Endothelial cell of umbilical vein (primary cell): ENCODE measurements at regions not wholly inside any gene's neighbourhood (a gene's known extent, or its start where the extent isn't known, plus 50 kb on each side); places are given as distances from the start of the nearest gene placed in this dataset.
A peak's percentile ranks its signal among the peaks of the same experiment; 100 is the strongest.

Experiments
- BruUV-seq: library from RNA; stranded (reverse); fragments of 400-500 nt; replicated peaks from 2 replicates; lab custom pipeline; 2021; lab: Mats Ljungman, UMichigan
- CTCF ChIA-PET: fragments of 300-600, 350-600 bp; sonication (Branson Sonifier 250); formaldehyde crosslinking; loops from one replicate; lab custom pipeline; 2021; ENCODE audit warnings: antibody characterized with exemption, inconsistent platforms; lab: Charles Lee
- POLR2A ChIA-PET: fragments of 300-600, 350-600 bp; sonication (Branson Sonifier 250); formaldehyde crosslinking; loops from one replicate; lab custom pipeline; 2021; ENCODE audit warnings: antibody characterized with exemption, inconsistent platforms; lab: Charles Lee
- DNase-seq: peaks from one replicate; pipeline ENCODE4 v3.0.0-alpha.2; 2011; ENCODE audit warnings: low read depth, low spot score
- FAIRE-seq: peaks from 2 replicates; lab custom pipeline; 2011; peaks lifted over from hg19 to GRCh38; lab: Jason Lieb, UNC
- H2AFZ ChIP-seq: 2 replicates; pipeline ENCODE4 v1.6.0; 2012; ENCODE audit warnings: low read depth, low read length, control low read depth, inconsistent platforms
- H3K27ac ChIP-seq: 2 replicates; pipeline ENCODE4 v1.5.1; 2011; ENCODE audit warnings: low read depth, mild to moderate bottlenecking, control low read depth, low read length, moderate library complexity; ENCODE audit not compliant: insufficient read depth
- H3K27me3 ChIP-seq, 2 experiments: 2 replicates each; pipeline versions ENCODE4 v1.6.0 to v1.6.1; 2011; ENCODE audit warnings: low read length in 2 of 2, mixed read lengths in 1 of 2; ENCODE audit not compliant: control insufficient read depth in 2 of 2, insufficient read depth in 2 of 2
- H3K36me3 ChIP-seq, 2 experiments: 2 replicates in 1 of 2; 3 replicates in 1 of 2; pipeline ENCODE4 v1.5.1; 2011; ENCODE audit warnings: low read length in 2 of 2, mild to moderate bottlenecking in 1 of 2, moderate library complexity in 1 of 2; ENCODE audit not compliant: control insufficient read depth in 2 of 2, insufficient read depth in 2 of 2; ENCODE audit errors: extremely low read depth in 1 of 2
- H3K4me1 ChIP-seq: 3 replicates; pipeline ENCODE4 v1.5.1; 2011; ENCODE audit warnings: mild to moderate bottlenecking, low read length; ENCODE audit not compliant: control insufficient read depth, insufficient read depth; ENCODE audit errors: extremely low read depth
- H3K4me2 ChIP-seq: 2 replicates; pipeline ENCODE4 v1.6.1; 2011; ENCODE audit warnings: low read length, control low read depth, mixed read lengths; ENCODE audit not compliant: insufficient read depth
- H3K4me3 ChIP-seq, 3 experiments: fragments of 200-600 bp in 1 of 3; sonication (generic), shearing (Covaris generic) in 1 of 3; replicated peaks in 1 of 3; 2 replicates each; pipeline ENCODE4 v1.5.1; 2011 to 2016; ENCODE audit warnings: control low read depth in 3 of 3, low read length in 3 of 3, mild to moderate bottlenecking in 2 of 3, inconsistent platforms in 1 of 3, low read depth in 1 of 3, moderate library complexity in 1 of 3; ENCODE audit not compliant: insufficient read depth in 1 of 3
- H3K79me2 ChIP-seq: 2 replicates; pipeline ENCODE4 v1.6.0; 2012; ENCODE audit warnings: low read length, inconsistent platforms; ENCODE audit not compliant: control insufficient read depth, insufficient read depth
- H3K9ac ChIP-seq: replicated peaks from 2 replicates; pipeline ENCODE3; 2011; ENCODE audit warnings: low read length, control low read depth; ENCODE audit not compliant: insufficient read depth; ENCODE audit errors: extremely low read depth
- H3K9me1 ChIP-seq: replicated peaks from 3 replicates; pipeline ENCODE4 v1.6.0; 2011; ENCODE audit warnings: mild to moderate bottlenecking, low read length; ENCODE audit not compliant: control insufficient read depth, insufficient read depth; ENCODE audit errors: extremely low read depth
- H3K9me3 ChIP-seq: replicated peaks from 2 replicates; pipeline ENCODE4 v1.5.1; 2012; ENCODE audit warnings: low read length, inconsistent platforms; ENCODE audit not compliant: control insufficient read depth, insufficient read depth
- H4K20me1 ChIP-seq: replicated peaks from 2 replicates; pipeline ENCODE3; 2011; ENCODE audit warnings: mild to moderate bottlenecking, low read length; ENCODE audit not compliant: control insufficient read depth, insufficient read depth; ENCODE audit errors: extremely low read depth
- FOS ChIP-seq: IDR thresholded peaks from 2 replicates; pipeline ENCODE4 v1.6.1; 2011; ENCODE audit warnings: mild to moderate bottlenecking, low read length, moderate library complexity, borderline replicate concordance; ENCODE audit not compliant: insufficient read depth
- GATA2 ChIP-seq: IDR thresholded peaks from 2 replicates; pipeline ENCODE4 v1.7.0; 2011; ENCODE audit warnings: low read depth, mild to moderate bottlenecking, moderate library complexity, mixed read lengths, low read length; ENCODE audit not compliant: insufficient read length, insufficient read depth
- MAX ChIP-seq: IDR thresholded peaks from 2 replicates; pipeline ENCODE4 v1.6.1; 2011; ENCODE audit not compliant: insufficient read depth, insufficient read length
- MYC ChIP-seq: IDR thresholded peaks from one replicate; pipeline ENCODE4 v1.6.1; 2011; ENCODE audit warnings: mild to moderate bottlenecking, low read depth, low read length
- POLR2A ChIP-seq: IDR thresholded peaks from 2 replicates; pipeline ENCODE4 v1.6.1; 2012; ENCODE audit warnings: low read depth, mild to moderate bottlenecking, control low read depth, low read length
- POLR2AphosphoS5 ChIP-seq: IDR thresholded peaks from 2 replicates; pipeline ENCODE4 v1.6.1; 2012; ENCODE audit warnings: low read depth, mild to moderate bottlenecking, control low read depth, low read length, moderate library complexity; ENCODE audit not compliant: insufficient read depth
- dilution Hi-C: fragments of 300-500 bp; cut with MboI; formaldehyde crosslinking; loops from one replicate; pipeline ENCODE4 v1.15.0; 2019; ENCODE audit warnings: low sequenced_read_pairs; ENCODE audit not compliant: extremely low pct_ligation_motif_present
- intact Hi-C: fragments of 100-400 bp; cut with micrococcal nuclease; formaldehyde crosslinking; loops from one replicate; pipeline ENCODE4 v1.10.0; 2022

- no peaks in the 10 kb centered on the region for H3K9me3 ChIP-seq
- no peak overlapping the region for H2AFZ ChIP-seq
- no peaks in the 10 kb centered on the region for H3K4me1 ChIP-seq
- H3K27ac ChIP-seq: no peak overlapping the region
- H3K27me3 ChIP-seq: no peaks in the 10 kb centered on the region
- no peak overlapping the region for H3K4me2 ChIP-seq
- DNase-seq: no peak
- H3K4me3 ChIP-seq: no peak overlapping the region
- H3K9ac ChIP-seq: no peak overlapping the region
- H3K9me1 ChIP-seq: no peaks in the 10 kb centered on the region
- no peak for FAIRE-seq
- POLR2A ChIA-PET: no interaction called here
- dilution Hi-C loops (no loop called here), intact Hi-C loops (no loop called here)
- no peaks in the 10 kb centered on the region for H4K20me1 ChIP-seq
- H3K79me2 ChIP-seq: no peaks in the 10 kb centered on the region
- TF ChIP-seq POLR2A (no peak), MYC (no peak), POLR2AphosphoS5 (no peak), FOS (no peak), MAX (no peak), GATA2 (no peak)
- CTCF ChIA-PET: interaction anchor here (1.3 kb wide), 1 partner anchor 9 kb away, joined by 3 read pairs; no protein-coding TSS in a partner anchor
- no peaks in the 10 kb centered on the region for H3K36me3 ChIP-seq
- BruUV-seq: no TSS peak
Observed at GRCh38 chr4:130510661-130511060, 1414.7 kb downstream of the C4orf33 start.

DNA sequence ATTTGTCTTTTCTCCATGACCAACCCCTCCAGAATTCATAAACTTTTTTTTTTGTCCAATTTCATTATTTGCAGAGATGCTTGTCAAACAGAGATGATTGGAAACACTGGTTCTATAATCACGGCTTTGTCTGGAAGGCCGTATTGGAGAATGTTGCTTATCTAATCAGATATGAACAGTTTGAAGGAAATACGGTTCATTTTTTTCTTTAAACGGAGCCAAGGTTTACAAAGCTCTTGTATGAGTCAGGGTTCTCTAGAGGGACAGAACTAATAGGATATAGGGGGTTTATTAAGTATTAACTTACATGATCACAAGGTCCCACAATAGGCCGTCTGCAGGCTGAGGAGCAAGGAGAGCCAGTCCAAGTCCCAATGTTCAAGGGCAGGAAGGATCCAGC is 1415.8 kb downstream of the C4orf33 start:
- Histone ChIP-seq H2AFZ (no peak overlapping the region), H3K27me3 (no peaks in the 10 kb centered on the region), H3K4me3 (no peak overlapping the region), H3K9ac (no peak overlapping the region), H3K4me2 (no peak overlapping the region), H4K20me1 (no peaks in the 10 kb centered on the region), H3K9me3 (no peaks in the 10 kb centered on the region), H3K79me2 (no peaks in the 10 kb centered on the region), H3K9me1 (no peaks in the 10 kb centered on the region), H3K27ac (no peak overlapping the region), H3K4me1 (no peaks in the 10 kb centered on the region), H3K36me3 (no peaks in the 10 kb centered on the region)
- dilution Hi-C loops (no loop called here), intact Hi-C loops (no loop called here)
- CTCF ChIA-PET: no interaction called here
- TF ChIP-seq FOS (no peak), MAX (no peak), GATA2 (peak; percentile 29), POLR2A (no peak), POLR2AphosphoS5 (no peak)
- no TSS peak for BruUV-seq
- POLR2A ChIA-PET: no interaction called here
- DNase-seq: peak; percentile 68
- no peak for FAIRE-seq
